SK-N-MC (cell line): ENCODE measurements at regions not wholly inside any gene's neighbourhood (a gene's known extent, or its start where the extent isn't known, plus 50 kb on each side); places are given as distances from the start of the nearest gene placed in this dataset.

Source experiments
- EZH2 ChIP-seq: fragments of 200-600 bp; sonication (generic); IDR thresholded peaks from one replicate; pipeline ENCODE4 v1.6.1; 2017; ENCODE audit warnings: antibody characterized with exemption
- FOXP2 ChIP-seq: optimal IDR thresholded peaks from 2 replicates; pipeline ENCODE3; 2011; ENCODE audit warnings: mild to moderate bottlenecking, moderate library complexity; ENCODE audit not compliant: insufficient read depth; ENCODE audit errors: extremely low read length, control extremely low read depth
- POLR2AphosphoS5 ChIP-seq: IDR thresholded peaks from 2 replicates; pipeline ENCODE4 v1.6.1; 2012; ENCODE audit warnings: mild to moderate bottlenecking, low read depth, low read length, borderline replicate concordance

GRCh38 chr5:109923205-109923604 is 233.5 kb downstream of the MAN2A1 start:
- TF ChIP-seq POLR2AphosphoS5, result no peak
- TF ChIP-seq EZH2, result no peak
- no peak for TF ChIP-seq FOXP2
